Smooth muscle cell of the brain vasculature (primary cell): ENCODE measurements at regions not wholly inside any gene's neighbourhood (a gene's known extent, or its start where the extent isn't known, plus 50 kb on each side); places are given as distances from the start of the nearest gene placed in this dataset.

Experiments used
- DNase-seq: peaks from one replicate; pipeline ENCODE4 v3.0.0-alpha.2; 2012; ENCODE audit warnings: low read depth, low spot score

DNA sequence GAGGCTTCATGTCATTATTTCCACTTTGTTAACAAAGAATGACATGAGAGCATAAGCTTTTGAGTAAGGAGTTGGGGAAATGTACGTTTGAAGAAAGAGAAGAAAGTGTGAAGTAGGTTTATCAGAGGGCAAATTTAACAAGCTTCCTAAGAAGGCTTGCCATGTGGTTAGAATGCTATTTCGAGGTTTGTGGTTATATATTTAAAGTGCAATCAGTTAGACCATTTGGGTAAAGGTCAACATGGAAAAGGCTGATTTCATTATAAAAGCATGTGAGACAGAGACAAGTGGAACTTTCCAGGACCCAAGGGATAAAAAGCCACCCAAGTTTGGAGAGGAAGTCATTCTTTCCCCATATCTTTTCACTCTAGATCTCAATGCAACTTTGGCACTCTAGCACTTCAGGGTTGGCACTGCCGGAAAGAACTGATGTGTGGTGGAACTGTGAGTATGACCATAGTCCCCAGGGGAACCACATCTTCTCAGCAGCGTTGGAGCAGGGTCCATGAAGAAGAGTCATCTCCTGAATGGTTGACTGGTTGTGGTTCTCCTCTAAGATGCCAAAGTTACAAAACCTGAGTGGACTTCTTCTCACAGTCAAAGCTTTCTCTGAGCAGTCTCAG is 529.9 kb downstream of the MID1IP1 start:
- no peak for DNase-seq

DNA sequence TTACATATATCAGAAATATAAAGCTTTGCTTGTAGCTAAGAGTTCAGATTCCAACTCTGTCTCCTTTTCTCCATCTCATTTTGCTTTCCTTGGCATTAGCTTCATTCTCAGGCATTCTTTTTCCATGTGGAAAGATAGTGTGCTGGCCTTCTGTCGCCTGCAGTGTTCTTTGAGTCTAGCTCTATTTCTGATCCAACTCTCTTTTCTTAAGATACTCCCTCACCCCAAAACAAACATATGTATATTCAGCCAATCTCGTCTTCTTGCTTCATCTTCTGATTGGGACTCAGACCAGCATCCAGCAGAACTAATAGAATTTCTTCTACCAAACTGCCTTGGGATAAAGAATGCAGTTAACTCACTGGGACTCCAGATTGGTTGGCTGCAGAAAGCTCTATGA is 532.2 kb downstream of the MID1IP1 start:
- no peak for DNase-seq

DNA sequence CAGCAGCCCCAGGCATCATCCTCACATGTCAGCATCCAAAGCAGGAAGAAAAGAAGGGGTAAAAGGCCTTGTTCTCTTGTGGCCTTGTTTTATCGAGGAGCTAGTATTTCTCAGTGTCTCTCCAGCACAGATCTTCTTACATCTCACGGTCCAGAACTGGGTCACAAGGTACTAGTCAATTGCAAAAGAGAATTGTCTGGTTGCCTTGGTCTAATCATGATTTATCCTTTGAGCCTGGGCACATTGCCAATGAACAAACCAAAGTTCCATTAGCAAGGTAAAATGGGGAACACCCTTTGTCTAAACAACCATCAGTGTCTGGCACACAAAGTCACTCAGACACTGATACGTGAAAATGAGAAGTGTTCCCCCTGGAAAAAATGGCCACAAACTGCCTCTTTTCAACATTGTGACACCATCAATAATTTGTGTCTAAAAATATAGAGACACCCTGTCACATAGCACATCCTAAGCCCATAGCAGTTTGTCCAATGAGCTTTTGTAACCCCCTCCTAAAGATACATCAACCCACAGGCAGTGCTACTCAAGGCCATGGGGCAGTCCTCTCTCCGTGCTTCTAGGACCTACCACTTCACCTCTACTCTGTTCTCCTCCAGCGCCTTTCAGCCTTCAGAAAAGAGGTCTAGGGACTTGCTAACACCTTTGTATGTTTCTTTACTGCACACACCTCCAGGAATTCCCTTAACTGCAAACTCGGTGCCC is 534.4 kb downstream of the MID1IP1 start:
- no peak for DNase-seq

DNA sequence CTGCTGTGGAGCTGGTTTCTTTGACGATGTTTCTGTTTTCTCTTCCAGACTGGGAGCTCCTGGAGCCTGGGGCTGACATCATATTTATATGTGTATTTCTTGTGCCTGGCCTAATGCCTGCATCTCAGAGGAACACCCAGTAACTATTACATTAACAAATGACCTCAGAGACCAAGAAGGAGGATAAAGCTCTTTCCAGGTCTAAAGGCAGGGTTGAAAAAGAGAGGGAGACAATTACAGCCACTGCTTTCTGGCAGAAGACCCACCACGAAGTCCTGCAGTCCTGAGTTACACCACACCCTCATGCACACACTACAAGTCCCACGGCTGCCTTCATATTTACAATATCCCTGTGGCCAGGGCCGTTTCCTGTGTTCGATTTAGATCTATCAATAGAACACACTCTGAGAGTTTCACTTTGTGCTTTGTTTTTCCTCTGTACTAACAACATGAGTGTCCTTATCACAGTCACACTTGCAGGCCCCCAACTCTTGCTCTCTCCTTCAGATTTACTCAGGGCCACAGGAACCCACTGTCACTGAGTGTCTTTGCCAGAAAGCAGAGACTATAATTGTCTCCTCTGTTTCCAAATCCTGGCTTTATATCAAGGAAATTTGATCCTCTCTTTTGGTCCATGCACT is 535.5 kb downstream of the MID1IP1 start:
- no peak for DNase-seq

DNA sequence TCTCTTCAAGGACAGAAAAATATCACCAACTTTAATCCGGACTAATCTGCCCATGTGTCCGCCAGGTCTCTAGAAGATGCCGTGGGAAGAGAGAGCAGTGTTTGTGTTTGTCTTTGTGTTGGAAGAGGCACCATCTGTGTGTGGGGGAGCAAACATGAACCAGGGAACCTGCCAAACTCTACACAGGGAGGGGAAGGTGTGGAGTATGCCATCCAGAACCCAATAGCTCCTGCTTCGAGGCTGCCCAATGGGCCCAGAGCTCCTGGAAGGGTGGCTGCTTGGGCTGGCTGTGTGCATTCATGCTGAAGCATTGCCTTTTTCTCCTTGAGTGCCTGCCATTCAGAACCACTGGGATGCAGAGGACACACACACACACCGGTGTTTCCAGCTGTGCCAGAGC is 536.2 kb downstream of the MID1IP1 start:
- DNase-seq = no peak

DNA sequence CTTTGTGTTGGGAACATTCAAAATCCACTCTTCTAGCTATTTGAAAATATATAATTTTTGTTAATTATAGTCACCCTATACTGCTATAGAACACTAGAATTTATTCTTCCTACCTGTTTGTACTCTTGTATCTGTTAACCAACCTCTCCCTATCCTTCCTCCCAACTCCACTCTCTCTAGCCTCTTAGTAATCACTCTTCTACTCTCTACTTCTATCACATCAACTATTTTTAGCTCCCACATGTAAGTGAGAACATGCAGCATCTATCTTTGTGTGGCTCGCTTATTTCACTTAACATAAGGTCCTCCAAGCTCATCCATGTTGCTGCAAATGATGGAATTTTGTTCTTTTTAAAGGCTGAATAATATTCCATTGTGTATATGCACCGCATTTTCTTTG is 537.3 kb downstream of the MID1IP1 start:
- no peak for DNase-seq

DNA sequence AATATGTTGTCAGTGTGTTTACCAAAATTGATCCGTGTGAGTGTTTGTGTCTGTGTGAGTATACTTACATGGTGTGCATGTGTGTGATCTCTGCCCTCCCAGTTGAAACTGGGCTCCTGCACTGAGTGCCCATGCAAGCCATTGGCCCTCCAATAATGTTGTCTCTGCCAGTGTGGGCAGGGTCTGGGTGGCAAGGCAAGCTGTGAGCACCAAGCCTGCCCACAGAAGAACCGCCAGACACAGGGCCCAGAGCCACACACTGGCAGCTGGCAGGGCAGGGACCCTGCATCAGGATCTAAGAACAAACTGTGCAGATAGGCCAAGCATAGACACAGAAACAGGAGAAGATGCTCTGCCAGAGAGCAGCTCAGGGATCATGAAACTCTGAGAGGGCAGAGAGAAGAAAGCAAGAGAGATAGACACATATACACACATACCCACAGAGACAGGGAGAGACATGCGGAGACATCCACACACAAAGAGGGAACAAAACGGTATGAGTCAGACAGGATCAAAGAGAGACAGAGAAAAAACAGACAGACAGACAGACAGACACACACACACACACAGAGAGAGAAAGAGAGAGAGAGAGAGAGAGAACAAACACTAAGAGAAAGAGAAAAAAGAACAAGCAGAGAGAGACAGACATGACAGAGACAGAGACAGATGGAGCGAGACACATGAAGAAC is 555.0 kb downstream of the MID1IP1 start:
- DNase-seq = no peak

DNA sequence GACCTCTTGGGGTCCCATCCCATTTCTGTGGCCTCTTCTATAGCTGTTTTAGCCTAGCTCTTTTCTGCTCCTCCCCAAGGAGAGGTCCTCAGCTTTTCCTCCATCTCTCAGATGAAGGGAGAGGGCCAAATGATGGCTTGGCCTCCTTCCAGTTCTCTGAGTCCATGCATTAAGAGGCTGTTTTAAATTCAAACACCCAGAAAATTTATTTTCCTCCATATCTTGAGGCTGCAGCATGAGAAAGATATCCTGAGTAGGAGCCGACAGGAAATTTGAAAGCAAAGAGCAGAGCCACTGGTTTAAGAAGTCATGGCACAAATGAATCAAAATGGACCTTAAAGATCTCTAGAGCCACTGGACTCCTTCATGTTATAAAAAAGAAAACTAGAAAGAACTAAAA is 558.8 kb downstream of the MID1IP1 start:
- DNase-seq = no peak

DNA sequence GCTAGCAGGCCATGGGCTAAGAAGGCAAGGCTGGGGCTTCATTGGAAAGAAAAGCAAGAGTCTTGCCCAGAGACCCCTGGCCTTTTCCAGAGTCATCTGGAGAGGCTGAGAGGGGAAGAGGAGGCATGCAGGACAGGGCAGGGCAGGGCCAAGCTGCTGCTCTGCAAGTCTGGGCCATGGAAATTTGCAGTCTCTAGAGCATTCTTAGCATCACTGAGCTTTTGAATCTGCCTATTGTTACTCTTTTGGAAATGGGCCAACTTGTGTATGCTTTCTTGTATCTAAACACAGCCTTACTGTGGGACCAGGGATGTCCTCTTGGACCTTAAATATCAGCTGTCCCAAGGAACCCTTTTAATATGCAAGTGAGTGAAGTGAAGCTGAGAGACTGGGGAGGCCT is 560.5 kb downstream of the MID1IP1 start:
- DNase-seq = no peak

DNA sequence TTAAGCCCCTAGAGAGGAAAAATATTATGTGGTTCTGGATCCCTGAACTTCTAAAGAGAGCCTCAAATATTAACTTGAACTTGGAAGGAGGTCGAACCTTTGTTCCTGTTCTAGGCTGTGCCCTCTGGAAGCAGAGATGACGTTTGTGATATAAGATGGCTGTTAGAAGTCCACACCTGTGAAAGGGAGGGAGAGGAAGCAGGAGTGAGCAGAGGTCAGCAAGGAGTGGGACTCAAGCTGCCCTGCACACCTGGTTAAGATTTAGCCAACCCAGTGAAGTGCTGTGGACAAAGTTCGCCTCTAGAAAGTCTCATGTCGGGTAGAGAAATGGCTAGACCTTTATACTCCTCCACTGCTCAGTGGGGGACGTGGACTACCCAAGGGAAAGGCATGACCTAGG is 566.2 kb downstream of the MID1IP1 start:
- no peak for DNase-seq

DNA sequence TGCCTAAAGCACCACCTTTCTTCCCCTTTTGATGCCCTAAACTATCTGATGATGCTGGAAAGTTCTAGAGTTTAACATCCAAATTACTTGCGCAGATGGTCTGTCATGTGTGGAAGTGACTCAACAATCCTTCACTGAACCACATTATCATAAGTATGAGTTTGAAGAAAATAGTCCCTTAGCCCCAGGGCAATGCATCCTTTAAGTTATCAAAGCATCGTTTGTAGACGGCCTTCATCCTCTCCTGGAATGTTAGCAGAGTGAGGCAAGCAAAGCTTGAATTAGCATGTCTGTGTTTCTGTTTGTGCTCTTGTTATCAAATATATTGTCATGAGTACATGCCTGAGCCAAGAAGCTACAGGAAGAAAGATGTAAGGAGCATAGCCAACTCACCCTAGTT is 570.9 kb downstream of the MID1IP1 start:
- DNase-seq = no peak

DNA sequence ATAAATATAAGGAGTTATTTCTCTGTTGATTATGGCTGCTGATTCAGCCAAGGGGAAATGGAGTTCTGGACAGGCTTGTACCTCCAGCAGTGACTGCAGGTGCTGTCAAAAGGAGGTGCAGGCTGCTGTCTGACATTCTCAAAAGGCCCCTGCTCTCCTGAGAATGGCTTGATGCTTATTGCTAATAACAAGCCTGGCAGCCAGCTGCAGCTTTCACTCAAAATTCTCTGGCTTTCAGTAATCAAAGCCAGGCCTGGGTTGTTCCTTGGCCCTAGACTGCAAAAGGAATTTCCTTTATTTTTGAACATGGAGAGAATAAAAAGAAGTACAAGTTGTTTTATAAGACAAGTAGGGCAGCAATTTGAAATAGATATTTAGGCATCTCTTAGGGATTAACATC is 575.9 kb downstream of the MID1IP1 start:
- DNase-seq = no peak

DNA sequence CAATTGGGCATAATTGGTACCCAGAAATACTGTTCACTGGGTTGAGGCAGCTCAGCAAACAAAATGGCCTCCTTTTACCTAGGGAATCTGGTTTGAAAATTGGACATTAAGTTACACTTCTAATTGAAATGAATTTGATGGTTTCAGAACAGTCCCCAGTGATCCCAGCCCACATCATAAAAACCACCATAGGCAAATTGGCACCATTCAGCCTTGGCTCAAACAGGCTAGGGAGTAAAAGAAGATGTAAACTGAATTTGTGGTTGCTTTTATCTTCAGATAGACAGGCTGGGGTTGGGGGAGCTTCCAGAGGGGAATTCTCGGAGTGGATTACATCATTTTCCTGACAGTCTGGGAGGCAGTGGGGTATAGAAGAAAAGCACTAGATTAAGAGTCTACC is 576.5 kb downstream of the MID1IP1 start:
- no peak for DNase-seq

DNA sequence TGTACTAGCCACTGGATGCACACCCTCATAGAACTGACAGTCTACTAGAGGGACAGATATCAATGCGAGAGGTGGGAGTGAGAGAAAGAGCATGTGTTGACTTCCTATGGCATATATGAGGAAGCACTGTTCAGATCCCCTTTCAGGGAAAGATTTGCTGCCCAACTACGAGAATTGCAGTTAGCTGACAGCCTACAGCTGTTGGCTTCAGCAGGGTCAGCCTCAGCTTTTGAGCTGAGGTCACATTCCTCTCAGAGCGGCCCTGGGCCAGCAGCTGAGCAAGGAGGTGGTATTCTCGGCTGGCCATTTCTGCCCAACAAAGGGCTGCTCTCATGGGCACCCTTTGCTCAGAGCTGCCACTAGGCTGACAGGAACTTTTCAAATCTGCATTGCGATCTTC is 580.2 kb downstream of the MID1IP1 start:
- DNase-seq = no peak

DNA sequence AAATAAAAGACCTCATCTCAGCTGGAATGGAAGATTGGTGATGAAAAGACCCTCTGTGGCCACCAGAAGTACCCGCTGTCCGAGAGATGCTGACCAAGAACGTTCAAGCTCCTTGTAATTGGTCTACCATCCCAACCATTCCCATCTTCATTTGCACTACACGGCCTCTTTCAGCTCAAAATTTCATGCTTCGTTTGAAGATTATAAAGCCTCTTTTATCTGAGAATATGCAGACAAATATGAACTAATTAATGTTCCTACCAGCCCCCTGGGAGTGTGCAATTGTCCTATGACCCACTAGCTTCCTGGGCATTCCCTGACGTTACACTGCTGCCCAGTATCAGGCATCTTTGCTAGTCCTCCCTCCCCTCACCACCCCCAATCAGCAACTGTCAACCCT is 583.7 kb downstream of the MID1IP1 start:
- no peak for DNase-seq

DNA sequence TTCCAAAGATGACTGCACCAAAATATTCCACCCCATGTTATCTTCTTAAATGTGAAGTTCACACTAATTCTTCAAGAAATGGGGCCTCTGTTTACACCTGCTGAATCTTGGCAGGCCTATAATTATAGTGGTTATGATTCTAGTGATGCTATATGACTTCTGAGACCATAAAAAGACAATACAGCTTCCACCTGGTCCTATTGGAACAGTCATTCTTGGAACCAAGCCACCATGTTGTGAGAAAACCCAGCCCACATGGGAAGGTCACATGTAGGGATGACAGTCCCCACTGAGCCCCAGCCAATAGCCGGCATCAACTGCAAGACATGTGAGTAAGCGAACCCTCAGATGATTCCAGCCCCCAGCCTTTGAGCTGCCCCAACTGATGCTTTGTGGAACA is 587.5 kb downstream of the MID1IP1 start:
- DNase-seq = no peak

DNA sequence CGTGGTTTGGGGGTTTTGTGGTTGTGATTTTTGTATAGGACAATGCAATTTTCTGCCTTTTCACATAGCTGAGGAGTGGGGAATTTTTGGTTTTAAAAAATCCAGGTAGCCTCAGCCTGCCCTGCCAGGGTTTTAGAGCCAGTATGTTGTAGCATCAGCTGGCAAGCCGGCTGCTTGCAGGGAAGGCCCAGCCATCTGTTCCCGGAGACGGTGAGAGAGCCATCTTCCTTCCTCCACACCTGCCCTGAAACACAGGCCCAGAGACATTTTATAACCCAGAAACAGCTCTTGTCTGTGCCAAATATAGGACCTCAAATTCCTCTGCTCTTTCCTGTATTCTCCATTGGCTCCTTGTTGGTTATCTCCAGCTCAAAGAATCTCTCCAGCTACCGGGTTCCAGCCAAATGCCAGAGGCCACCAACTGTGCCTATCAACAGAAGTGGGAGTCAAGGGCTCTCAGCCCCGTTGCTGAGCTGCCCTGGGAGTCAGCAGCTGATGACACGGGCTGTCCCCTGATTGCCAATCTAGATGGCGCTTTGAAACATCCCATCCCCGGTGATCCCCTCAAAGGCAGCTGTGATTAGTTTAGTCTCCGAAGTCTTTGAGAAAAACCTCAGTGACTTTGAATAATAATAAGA is 595.2 kb downstream of the MID1IP1 start:
- no peak for DNase-seq

DNA sequence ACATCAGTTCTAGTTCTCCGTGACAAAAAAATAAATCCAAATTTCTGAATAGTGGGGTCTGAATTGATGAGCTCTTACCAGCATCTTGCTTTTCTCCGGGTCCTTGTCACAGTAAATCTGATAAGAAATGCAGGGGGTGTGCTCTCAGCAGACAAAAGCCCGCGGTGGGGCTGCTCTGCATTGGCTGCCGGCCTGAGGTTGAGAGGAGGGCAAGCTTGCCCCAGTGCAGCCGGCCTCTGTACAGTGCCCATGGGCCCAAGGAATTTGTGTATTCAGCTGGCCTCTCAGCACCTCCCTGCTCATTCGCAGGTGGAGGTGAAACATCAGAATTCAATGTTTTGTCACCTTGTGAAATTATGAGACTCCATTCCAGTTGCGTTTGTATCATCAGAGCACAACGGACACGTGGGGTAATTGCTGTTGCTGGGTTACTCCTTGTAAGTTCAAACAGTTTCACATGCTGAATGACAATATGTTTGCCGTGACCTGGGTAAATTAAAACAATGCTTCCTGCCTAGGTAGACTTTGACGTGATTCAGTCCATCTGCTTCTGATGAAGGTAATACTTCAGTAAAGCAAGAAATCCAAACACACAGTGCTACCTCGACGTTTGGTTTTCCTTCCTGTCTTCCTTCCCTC is 596.4 kb downstream of the MID1IP1 start:
- no peak for DNase-seq

DNA sequence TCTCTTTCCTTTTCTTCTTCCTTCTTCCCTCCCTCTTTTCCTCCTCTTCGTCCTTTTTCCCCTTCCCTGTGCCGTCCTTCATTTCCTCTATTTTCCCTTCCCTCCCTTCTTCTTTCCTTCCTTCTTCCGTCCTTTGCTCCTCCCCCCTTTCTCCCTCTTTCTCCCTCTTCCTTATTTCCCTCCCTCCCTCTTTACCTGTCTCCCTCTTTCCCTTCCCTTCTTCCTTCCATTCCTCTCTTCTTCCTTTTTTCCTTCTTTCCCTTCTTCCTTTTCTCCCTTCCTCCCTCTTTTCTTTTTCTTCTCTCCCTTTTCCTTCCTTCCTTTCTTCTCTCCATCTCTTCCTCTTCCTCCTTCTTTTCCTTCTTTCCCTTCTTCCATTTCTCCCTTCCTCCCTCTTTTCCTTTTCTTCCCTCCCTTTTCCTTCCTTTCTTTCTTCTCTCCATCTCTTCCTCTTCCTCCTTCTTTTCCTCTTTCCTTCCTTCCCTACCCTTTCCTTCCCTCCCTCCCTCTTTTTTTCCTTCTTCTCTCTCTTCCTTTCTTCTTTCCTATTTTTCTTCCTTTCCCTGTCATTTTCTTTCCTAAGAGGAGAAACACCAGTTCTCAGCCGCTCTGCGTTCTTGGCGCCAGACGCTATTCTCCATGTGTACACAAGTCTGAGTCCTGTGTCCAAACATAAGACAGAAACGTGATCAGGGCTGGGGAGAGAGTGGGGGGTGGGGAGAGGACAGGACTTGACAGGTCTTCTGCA is 597.1 kb downstream of the MID1IP1 start:
- no peak for DNase-seq

DNA sequence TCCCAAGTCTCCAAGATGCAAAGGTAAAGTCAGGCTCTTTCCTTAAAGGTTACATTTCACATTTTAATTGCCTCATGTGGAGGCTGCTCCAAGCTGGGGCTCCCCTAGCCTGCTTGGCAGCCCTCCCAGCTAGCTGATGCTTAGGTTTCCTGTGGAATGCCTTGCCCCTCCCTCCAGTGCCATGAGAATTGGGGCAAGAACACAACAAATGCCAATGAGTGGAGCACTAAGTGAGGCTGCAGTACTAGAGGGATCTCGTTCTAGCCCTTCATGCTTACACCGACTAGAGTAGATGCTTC is 597.7 kb downstream of the MID1IP1 start:
- no peak for DNase-seq

DNA sequence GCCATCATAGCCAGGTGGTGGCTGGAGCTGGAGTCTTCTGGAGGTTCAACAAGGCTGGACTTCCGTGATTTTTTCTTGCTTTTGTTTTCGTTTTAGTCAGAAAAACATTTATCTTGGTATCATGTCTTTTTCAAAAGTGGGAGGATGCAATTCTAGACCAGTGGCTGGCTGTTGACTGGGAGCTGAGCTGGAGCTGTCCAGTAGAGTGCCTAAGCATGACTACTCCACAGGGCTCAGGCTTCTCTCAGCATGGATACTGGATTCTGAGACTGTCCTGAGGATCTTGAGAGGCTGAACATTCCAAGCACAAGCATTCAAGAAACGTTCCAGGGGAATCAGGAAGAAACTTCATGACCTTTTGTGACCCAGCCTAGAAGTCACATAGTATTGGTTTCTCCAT is 598.1 kb downstream of the MID1IP1 start:
- DNase-seq = no peak
